A673 (cell line): ENCODE measurements at regions not wholly inside any gene's neighbourhood (a gene's known extent, or its start where the extent isn't known, plus 50 kb on each side); places are given as distances from the start of the nearest gene placed in this dataset.

Source experiments
- CTCF ChIP-seq: fragments of 300-800, 200-600 bp; sonication (generic); conservative IDR thresholded peaks from 2 replicates; pipeline ENCODE4 v1.5.1; 2017; ENCODE audit warnings: low read depth, mild to moderate bottlenecking, antibody characterized with exemption, low read length, moderate library complexity, mixed read lengths
- EZH2 ChIP-seq: fragments of 200-600 bp; sonication (generic); IDR thresholded peaks from 2 replicates; pipeline ENCODE4 v1.6.1; 2017; ENCODE audit warnings: borderline replicate concordance, low read depth, mild to moderate bottlenecking, mixed read lengths, antibody characterized with exemption, low read length; ENCODE audit not compliant: poor library complexity, severe bottlenecking

DNA sequence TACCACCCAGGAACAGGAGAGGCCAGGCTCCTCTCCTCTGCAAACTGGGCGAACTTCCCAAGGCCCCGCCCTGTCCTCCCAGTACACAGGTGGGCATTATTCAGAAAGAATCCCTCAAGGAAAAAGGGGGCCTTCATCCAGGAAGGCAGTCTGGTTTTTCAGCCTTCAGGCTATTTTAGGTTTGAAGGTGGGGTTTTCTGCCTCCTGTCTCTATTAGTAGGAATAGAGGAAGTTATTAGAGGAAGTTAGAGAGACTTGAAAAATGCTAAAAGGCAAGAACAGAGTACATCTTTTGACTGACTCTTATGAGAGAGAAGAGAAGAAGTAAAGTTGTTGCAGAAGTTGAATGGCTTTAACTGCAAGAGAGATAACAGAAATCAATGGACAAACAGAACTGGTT is 250.9 kb upstream of the SORCS1 start:
- TF ChIP-seq CTCF (no peak), EZH2 (no peak)
